HFF-Myc (cell line): ENCODE measurements at regions not wholly inside any gene's neighbourhood (a gene's known extent, or its start where the extent isn't known, plus 50 kb on each side); places are given as distances from the start of the nearest gene placed in this dataset.
"Not testable (repeated sequence)": the region's sequence is repeated elsewhere in the genome, so short reads cannot be mapped to it uniquely, and the experiment has no call there.

Experiments
- DNase-seq: peaks from one replicate; pipeline ENCODE4 v3.0.0-alpha.2; 2011; ENCODE audit warnings: low read depth; ENCODE audit errors: extremely low read depth
- H3K4me3 ChIP-seq: replicated peaks from 2 replicates; pipeline ENCODE4 v1.5.1; 2011; ENCODE audit warnings: low read depth, mild to moderate bottlenecking, control low read depth, low read length

DNA sequence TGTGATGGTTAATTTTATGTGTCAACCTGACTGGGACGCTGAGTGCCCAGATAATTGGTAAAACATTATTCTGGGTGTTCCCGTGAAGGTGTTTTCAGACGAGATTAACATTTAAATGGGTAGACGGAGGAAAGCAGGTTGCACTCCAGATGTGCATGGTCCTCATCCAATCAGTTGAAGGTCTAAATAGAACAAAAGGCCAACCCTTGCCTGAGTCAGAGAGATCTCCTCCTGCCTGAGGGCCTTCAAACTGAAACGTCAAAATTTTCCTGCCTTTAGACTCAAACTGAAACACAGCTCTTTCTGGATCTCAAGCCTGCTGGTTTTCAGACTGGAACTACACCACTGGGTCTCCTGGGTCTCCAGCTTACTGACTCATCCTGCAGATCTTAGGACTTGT lies 73.5 kb downstream of the NPIPA8 start:
- H3K4me3 ChIP-seq, DNase-seq: not testable (repeated sequence)

DNA sequence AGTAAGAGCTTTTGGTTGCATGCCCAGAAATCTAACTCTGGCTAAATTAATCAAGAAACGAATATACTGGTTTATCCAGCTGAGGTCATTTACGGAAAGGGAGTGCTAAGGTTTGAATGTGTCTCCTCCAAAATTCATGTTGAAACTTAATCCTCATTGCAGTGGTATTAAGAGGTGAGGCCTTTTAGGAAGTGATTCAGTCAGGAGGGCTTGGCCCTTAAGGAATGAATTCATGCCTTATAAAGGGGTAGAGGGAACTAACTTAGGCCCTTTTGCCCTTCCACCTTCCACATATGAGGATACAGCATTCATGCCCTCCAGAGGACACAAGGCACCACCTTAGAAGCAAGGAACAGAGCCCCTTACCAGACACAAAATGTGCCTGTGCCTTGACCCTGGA lies 74.7 kb downstream of the NPIPA8 start:
- H3K4me3 ChIP-seq, DNase-seq: not testable (repeated sequence)

DNA sequence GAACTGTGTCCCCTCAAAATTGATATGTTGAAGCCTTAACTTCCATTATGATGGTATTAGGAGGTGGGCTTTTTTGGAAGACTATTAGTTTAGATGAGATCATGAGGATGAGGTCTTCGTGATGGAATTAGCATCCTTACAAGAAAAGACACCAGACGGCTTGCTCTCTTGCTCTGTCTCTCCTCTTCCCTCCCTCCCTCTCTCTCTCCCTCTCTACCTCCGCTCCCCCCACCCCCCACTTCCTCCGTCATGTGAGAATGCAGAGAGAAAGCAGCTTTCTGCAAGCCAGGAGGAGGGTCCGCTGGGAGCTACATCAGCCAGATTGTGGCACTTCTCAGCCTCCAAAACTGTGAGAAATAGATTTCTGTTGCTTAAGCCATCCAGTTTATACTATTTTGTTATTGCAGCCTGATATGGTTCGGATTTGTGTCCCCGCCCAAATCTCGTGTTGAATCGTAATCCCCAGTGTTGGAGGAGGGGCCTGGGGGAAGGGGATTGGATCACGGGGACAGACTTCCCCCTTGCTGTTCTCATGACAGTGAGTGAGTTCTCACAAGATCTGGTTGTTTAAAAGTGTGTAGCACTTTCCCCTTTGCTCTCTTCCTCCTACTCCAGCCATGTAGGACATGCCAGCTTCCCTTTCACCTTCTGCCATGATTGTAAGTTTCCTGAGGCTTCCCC lies 76.9 kb downstream of the NPIPA8 start:
- DNase-seq, H3K4me3 ChIP-seq: not testable (repeated sequence)

DNA sequence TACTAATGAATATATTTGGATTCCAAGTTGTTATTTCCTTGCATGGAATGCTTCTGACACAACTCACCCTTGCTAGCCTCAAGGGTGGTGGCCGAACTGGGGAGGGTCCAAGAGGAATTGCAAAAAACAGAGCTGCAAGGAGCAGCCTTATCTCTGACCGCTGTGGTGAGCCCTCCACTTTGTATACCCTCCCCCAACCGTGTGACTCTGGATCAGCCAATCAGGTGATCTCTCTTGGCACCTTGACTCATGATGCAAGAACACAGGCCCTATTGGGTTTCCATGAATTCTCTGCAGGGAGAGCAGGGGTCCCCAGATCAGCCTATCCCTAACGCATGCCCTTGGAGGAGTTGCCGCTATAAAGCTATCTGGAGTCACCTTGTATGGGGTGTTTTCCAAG lies 83.6 kb downstream of the NPIPA8 start:
- H3K4me3 ChIP-seq, result not testable (repeated sequence)

DNA sequence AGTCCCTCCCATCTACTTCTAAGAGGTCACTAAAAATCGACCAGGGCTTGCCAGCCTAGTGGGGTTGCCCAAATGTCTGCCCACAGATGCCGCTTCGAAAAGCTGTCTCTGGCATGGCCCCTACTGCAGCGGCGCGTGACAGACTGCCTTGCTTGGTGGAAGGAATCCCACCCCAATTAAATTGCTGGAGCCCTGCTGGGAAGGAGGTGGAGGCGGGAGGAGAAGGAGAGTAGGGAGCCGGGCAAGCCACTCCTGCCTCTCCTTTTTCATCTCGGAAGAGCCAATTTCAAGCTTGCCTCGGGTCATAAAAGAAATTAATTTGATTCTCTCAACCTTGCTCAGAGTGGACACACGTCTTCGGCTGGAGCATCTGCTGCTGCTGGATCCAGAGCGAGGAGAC lies 106.0 kb downstream of the NPIPA8 start:
- not testable (repeated sequence) for H3K4me3 ChIP-seq

More for the DNA sequence above, 83.6 kb downstream of the NPIPA8 start:
- DNase-seq, result not testable (repeated sequence)

DNA sequence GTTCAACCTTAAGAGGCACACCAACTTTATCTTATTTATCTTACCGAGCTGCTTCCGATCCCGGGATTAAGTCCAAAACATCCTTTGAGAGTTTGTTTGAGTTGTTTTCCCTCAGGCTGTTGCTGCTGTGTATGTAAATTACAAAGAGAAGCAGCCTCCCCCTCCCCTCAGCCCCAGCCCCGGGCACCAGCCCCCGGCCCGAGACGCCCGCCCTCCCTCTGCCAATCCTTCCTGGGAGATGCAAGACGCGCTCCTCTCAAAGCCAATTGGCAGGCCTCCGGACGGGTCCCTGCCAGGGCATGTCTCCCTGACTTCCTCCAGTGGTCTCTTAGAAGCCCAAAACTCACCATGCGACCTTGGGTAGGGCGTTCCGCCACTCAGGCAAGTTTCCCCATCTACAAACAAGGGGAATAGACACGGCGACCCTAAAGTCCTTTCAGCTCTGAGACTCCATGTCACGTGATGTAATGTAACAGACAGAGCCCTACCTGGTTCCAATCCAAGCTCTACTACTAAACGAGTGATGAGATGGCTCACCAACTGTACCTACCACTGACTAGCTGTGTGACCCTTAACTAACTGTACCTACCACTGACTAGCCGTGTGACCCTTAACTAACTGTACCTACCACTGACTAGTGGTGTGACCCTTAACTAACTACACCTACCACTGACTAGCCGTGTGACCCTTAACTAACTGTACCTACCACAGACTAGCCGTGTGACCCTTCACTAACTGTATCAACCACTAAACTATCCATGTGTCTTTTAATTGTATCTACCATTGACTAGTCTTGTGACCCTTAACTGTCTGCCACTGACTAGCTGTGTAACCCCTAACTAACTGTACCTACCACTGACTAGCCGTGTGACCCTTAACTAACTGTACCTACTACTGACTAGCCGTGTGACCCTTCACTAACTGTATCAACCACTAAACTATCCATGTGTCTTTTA lies 114.2 kb downstream of the NPIPA8 start:
- not testable (repeated sequence) for DNase-seq

More for the DNA sequence above, 106.0 kb downstream of the NPIPA8 start:
- not testable (repeated sequence) for DNase-seq

DNA sequence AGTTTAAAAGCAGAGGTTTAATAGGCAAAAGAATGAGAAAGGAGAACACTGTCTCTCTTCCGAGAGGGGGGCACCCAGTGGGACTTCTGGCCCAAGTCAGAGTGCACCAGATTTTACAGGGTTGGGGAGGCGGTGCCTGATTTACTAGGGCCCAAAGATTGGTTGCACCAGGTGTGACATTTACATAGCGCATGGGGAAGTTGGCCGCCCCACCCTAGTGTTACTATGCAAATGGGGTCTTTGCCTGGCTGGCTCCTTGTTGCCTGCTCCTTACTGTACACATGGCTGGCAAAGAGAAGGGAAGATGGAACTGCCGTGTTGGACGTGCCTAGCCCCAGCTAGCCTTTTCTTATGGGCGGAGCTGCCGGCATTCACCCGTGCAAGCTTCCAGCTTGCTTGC lies 118.8 kb downstream of the NPIPA8 start:
- H3K4me3 ChIP-seq, DNase-seq: not testable (repeated sequence)

More for the DNA sequence above, 114.2 kb downstream of the NPIPA8 start:
- not testable (repeated sequence) for H3K4me3 ChIP-seq

DNA sequence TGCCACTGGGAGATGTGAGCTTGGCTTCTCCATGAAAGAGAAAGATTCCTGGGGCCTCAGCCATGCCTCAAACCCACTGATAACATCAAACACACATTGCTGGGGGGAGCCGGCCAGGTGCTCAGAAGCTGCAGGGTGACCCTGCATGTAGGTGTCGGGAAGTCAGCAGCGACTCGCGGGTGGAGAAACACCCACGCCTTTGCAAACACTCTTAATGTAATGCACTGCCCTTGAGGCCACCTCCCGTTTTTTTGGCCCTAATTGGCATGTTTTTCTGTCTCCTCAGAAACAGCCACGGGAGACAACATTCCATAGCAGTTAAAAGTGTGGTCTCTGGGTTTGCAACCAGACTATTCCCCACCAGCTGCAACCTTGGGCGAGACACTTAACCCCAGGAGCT lies 119.7 kb downstream of the NPIPA8 start:
- not testable (repeated sequence) for DNase-seq

DNA sequence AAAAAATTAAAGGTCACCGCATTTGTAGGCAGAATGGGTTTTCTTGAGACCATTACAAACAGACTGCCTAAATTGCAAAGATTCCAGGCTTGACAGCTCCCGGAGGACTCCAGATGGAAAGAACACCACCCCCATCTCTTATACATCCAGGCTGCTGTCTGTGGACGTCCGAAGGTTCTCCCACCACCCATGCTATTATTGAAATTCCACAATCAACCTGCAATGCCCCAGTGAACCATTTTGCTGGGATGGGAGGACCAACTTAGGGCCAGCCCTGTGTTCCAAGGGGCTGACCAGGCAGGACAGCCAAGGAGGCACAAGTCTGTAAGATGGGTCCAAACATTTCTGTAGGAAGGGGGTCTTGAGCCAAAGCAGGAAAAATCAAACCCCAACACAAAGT lies 122.7 kb downstream of the NPIPA8 start:
- H3K4me3 ChIP-seq, DNase-seq: not testable (repeated sequence)

More for the DNA sequence above, 119.7 kb downstream of the NPIPA8 start:
- not testable (repeated sequence) for H3K4me3 ChIP-seq

DNA sequence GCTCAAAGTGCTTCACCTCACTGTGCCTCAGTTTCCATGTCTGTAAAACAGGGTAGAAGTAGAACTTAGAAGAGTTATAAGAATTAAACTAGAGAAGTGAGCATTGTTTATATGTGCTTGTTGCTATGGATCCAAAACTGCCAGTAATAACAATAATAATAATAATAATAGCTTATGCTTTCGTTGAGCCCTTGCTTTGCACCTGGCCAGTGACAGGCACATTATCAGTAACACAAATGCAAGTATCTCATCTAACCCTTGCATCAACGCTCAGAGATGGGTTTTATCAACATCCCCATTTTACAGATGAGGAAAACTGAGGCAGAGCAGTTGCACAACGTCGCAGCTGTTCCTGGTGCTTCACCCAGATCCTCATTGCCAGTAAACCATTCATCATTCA lies 125.0 kb downstream of the NPIPA8 start:
- not testable (repeated sequence) for H3K4me3 ChIP-seq, DNase-seq

DNA sequence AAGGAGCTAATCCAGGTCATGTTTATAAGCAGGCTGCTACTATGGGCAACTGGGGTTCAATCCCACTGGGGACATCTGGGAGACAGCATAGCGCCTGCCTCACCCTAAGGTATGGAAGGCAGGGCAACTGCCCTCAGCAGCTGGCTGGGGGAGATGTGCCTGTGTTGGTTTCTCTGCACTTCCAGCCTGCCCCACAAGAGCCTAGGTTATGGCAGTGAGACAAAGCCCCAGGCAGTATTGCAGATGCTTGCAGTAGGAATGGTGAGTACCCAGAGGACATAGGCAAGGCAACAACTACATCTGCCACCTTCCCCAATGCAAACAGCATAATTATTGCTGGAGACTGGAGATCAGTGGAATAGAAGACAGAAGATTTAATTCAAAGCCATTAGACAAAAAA lies 131.8 kb downstream of the NPIPA8 start:
- not testable (repeated sequence) for DNase-seq, H3K4me3 ChIP-seq

DNA sequence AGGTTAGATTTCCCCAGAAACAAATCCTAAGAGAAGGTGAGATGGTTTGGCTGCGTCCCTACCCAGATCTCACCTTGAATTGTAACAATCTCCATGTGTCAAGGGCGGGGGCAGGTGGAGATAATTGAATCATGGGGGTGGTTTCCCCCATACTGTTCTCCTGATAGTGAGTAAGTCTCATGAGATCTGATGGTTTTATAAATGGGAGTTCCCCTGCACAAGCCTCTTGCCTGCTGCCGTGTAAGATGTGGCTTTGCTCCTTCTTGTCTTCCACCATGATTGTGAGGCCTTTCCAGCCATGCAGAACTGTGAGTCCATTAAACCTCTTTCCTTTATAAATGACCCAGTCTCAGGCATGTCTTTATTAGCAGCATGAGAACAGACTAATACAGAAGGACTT lies 132.2 kb downstream of the NPIPA8 start:
- not testable (repeated sequence) for H3K4me3 ChIP-seq, DNase-seq

DNA sequence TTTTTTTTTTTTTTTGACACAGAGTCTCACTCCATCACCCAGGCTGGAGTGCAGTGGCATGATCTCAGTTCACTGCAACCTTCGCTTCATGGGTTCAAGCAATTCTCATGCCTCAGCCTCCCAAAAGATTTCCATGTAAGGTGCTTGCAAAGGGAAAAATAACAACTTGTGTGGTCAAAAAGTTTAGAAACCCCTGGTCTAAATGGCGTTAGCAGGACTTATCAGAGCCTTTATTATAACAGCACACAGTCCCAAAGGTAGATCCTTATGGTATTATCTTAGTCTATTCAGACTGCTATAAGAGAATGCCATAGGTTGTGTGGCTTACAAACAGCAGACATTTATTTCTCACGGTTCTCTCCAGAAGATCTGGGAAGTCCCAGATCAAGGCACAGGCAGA lies 135.0 kb downstream of the NPIPA8 start:
- DNase-seq, H3K4me3 ChIP-seq: not testable (repeated sequence)

DNA sequence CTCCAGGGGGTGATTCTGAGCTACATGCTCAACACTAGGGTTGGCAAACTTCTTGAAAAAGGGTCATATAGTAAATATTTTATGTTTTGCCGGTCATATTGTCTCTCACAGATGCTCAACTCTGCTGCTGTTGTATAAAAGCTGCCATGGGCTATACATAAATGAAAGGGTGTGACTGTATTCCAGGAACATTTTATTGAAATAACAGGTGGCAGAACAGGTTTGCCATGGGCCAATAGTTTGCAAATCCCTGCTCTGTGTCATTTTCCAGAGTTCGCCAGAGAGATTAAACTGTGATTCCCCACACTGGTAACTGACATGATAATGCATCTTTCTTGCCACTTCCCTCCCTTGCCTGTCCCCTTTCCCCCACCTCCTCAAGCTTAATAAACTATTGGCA lies 144.1 kb downstream of the NPIPA8 start:
- not testable (repeated sequence) for DNase-seq, H3K4me3 ChIP-seq

DNA sequence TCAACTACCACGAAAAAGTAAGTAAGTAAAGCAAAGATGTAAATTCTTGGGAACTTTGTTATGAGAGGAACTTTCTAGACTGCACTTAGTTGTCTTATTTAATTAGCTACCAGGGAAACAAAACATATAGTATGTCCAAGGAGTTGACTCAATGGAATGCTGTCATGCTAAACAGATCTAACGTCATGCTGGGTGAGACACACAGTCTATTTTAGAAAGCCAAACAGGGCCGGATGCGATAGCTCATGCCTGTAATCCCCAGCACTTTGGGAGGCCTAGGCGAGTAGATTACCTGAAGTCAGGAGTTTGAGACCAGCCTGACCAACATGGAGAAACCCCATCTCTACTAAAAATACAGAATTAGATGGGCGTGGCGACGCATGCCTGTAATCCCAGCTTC lies 146.4 kb downstream of the NPIPA8 start:
- not testable (repeated sequence) for DNase-seq, H3K4me3 ChIP-seq

DNA sequence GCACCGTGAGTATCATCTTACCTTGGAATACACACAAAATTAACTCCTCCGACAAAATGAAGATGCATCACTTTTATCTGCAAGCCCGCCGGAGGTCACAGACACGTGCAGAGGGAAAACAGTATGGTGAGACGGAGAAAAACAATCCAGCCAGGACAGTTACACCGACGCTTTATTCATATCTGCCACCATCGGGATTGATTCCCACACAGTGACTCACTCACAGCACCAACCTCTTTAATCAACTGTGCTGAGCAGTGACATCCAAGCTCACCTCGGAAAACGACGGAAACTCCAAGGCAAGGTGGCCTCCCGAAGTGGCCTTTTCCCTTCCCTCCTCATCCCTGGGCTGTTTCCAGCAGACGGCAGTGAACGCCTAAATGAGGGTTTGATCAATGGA lies 151.8 kb downstream of the NPIPA8 start:
- DNase-seq, result not testable (repeated sequence)

DNA sequence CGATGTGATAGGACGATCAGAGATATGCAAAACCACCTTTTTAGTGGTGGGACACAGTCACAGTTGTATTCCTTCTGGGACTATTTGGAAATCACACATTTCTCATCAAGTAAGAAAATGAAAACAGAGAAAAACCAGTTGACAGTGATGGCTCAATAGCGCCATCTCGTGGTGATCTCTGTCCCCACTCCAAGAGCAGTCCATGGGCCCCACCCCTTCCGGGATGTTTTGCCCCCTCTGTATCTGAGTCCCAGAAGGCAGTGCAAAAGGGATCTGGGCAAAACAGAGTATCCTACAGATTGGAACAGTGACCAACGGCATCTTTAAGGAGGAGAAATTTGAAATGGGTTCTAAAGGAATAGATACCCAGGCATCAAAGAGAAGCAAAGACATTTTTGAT lies 155.5 kb downstream of the NPIPA8 start:
- DNase-seq, result not testable (repeated sequence)

More for the DNA sequence above, 151.8 kb downstream of the NPIPA8 start:
- not testable (repeated sequence) for H3K4me3 ChIP-seq

DNA sequence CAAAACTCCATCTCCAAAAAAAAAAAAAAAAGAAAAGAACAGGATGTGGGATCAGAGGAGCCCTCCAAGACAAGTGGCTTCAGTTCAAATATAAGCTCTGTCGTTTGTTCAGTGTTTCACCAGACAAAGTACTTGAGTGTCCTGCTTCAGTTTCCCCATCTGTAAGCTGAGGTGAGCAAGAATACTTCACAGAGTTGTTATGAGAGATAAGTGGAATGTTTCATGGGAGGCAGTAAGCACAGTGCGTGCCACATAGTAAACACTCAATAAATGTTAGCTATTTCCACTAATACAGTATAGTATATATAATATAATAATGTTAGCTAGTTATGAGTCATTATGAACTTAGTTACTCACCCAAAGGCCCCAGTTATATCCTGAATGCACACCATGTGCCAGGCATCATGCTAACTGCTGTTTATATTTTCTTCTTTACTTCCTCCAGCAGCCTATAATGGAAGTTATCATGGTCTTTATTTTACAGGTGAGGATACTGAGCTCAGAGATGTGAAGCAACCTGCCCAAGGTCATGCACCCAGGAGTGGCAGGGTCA lies 162.5 kb downstream of the NPIPA8 start:
- H3K4me3 ChIP-seq, DNase-seq: not testable (repeated sequence)

More for the DNA sequence above, 155.5 kb downstream of the NPIPA8 start:
- H3K4me3 ChIP-seq, result not testable (repeated sequence)

DNA sequence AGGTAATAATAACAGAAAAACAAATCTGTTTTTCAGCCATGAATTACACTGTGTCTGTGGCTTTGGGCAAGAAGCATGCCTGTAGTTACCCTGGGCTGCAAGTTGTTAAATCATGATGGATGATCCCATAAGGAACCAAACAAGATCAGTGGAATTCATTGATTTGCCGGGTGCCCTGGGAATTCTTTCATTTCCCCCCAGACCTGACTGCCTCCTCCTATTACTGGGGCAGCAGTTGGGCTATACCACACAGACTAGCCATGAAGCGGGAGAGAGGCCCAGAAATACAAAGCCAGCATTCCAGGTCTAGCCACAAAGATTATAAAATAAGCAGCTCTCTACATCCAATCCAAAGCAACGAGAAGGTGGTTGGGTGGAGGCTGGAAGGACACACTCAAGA lies 174.2 kb downstream of the NPIPA8 start:
- not testable (repeated sequence) for H3K4me3 ChIP-seq, DNase-seq
